Gastrocnemius medialis (tissue), 4 donors: ENCODE measurements at regions not wholly inside any gene's neighbourhood (a gene's known extent, or its start where the extent isn't known, plus 50 kb on each side); places are given as distances from the start of the nearest gene placed in this dataset.
"Not testable (repeated sequence)": the region's sequence is repeated elsewhere in the genome, so short reads cannot be mapped to it uniquely, and the experiment has no call there.

ENCODE experiments used
- ATAC-seq, 2 donors: fragments of 150-250 bp; one replicate each; pipeline ENCODE4 v1.9.1; 2016
- DNase-seq, 2 donors: peaks; one replicate each; pipeline ENCODE4 v3.0.0-alpha.2; 2019
- H3K27ac ChIP-seq, 4 donors: fragments of 200-600 bp; sonication (generic); 1 replicate in 1 of 4; 2 replicates in 3 of 4; pipeline ENCODE4 v1.5.1; 2016 to 2018; ENCODE audit warnings: mild to moderate bottlenecking in 2 of 4, moderate library complexity in 1 of 4
- H3K27me3 ChIP-seq, 3 donors: fragments of 200-600 bp; sonication (generic) in 2 of 3; 1 replicate in 1 of 3; 2 replicates in 2 of 3; pipeline versions ENCODE4 v1.5.1 to v1.6.0; 2016 to 2019; ENCODE audit warnings: mild to moderate bottlenecking in 1 of 3, moderate library complexity in 1 of 3
- H3K36me3 ChIP-seq, 2 donors: fragments of 200-600 bp; sonication (generic) in 1 of 2; one replicate each; pipeline ENCODE4 v1.5.1; 2017 to 2018
- H3K4me1 ChIP-seq, 2 donors: fragments of 200-600 bp; sonication (generic) in 1 of 2; one replicate each; pipeline ENCODE4 v1.5.1; 2016 to 2017; ENCODE audit warnings: mild to moderate bottlenecking in 2 of 2
- H3K4me3 ChIP-seq, 4 donors: fragments of 200-600 bp; sonication (generic) in 3 of 4; 1 replicate in 1 of 4; 2 replicates in 3 of 4; pipeline ENCODE4 v1.5.1; 2016 to 2019; ENCODE audit warnings: mild to moderate bottlenecking in 2 of 4
- H3K9me3 ChIP-seq, 3 donors: fragments of 200-600 bp; sonication (generic) in 2 of 3; 1 replicate in 1 of 3; 2 replicates in 2 of 3; pipeline ENCODE4 v1.5.1; 2016 to 2019
- CTCF ChIP-seq, 5 experiments: fragments of 450-650 bp in 3 of 5; fragments of 200-600 bp in 2 of 5; sonication (generic) in 2 of 5; IDR thresholded peaks in 4 of 5; conservative IDR thresholded peaks in 1 of 5; 1 replicate in 4 of 5; 2 replicates in 1 of 5; pipeline ENCODE4 v1.5.1; 2016 to 2019; ENCODE audit warnings: antibody characterized with exemption in 5 of 5, mild to moderate bottlenecking in 3 of 5, moderate library complexity in 3 of 5
- POLR2A ChIP-seq, 2 donors: fragments of 450-650 bp; IDR thresholded peaks; one replicate each; pipeline ENCODE4 v1.6.1; 2017; ENCODE audit warnings: antibody characterized with exemption in 2 of 2, mild to moderate bottlenecking in 2 of 2, moderate library complexity in 2 of 2
- in situ Hi-C, 4 donors: fragments of 200-750 bp; cut with MboI; loops; one replicate each; pipeline versions ENCODE4 v1.15.0 to v1.8.0; 2017; ENCODE audit warnings: low sequenced_read_pairs in 4 of 4
- intact Hi-C: fragments of 100-400 bp; cut with DNase I; formaldehyde crosslinking; loops from one replicate; pipeline ENCODE4 v1.15.1; 2023; ENCODE audit warnings: low total_unique reads

GRCh38 chr18:59848002-59848401, 51.8 kb upstream of the PMAIP1 start:
- intact Hi-C loops (no loop called here), in situ Hi-C loops (no loop called here)
- no peak for DNase-seq
- H3K9me3 ChIP-seq = no peaks in the 10 kb centered on the region
- no peaks in the 10 kb centered on the region for H3K27me3 ChIP-seq
- no peaks in the 10 kb centered on the region for H3K4me1 ChIP-seq
- no peaks in the 10 kb centered on the region for H3K36me3 ChIP-seq
- no peak overlapping the region for H3K4me3 ChIP-seq
- TF ChIP-seq CTCF (IDR thresholded peaks at IDR 0.05 in 4 of 5, conservative IDR thresholded peaks at IDR 0.05 in 1 of 5) (no peak), POLR2A (IDR thresholded peaks at IDR 0.05) (no peak)
- no peak for ATAC-seq
- H3K27ac ChIP-seq = no peak overlapping the region

GRCh38 chr18:59847491-59847846, 52.3 kb upstream of the PMAIP1 start:
- H3K4me1 ChIP-seq, DNase-seq, H3K27ac ChIP-seq, H3K36me3 ChIP-seq, ATAC-seq, intact Hi-C loops, in situ Hi-C loops, H3K27me3 ChIP-seq, H3K9me3 ChIP-seq, H3K4me3 ChIP-seq: not testable (repeated sequence)

GRCh38 chr18:59846814-59847490, 52.8 kb upstream of the PMAIP1 start:
- TF ChIP-seq POLR2A (IDR thresholded peaks at IDR 0.05) = no peak
- TF ChIP-seq CTCF (IDR thresholded peaks at IDR 0.05 in 4 of 5, conservative IDR thresholded peaks at IDR 0.05 in 1 of 5) = no peak
- no peaks in the 10 kb centered on the region for H3K27me3 ChIP-seq
- H3K4me3 ChIP-seq = no peak overlapping the region
- H3K9me3 ChIP-seq = no peaks in the 10 kb centered on the region
- H3K27ac ChIP-seq = no peak overlapping the region
- H3K36me3 ChIP-seq = no peaks in the 10 kb centered on the region
- intact Hi-C loops = no loop called here
- DNase-seq = no peak
- no peak for ATAC-seq
- in situ Hi-C loops = no loop called here
- no peaks in the 10 kb centered on the region for H3K4me1 ChIP-seq

- no peaks in the 10 kb centered on the region for H3K36me3 ChIP-seq
- intact Hi-C loops (no loop called here), in situ Hi-C loops (no loop called here)
- H3K4me3 ChIP-seq = no peak overlapping the region
- no peak for DNase-seq
- no peak for ATAC-seq
- H3K27ac ChIP-seq = no peak overlapping the region
- TF ChIP-seq CTCF (IDR thresholded peaks at IDR 0.05 in 4 of 5, conservative IDR thresholded peaks at IDR 0.05 in 1 of 5) (no peak), POLR2A (IDR thresholded peaks at IDR 0.05) (no peak)
- no peaks in the 10 kb centered on the region for H3K4me1 ChIP-seq
- no peaks in the 10 kb centered on the region for H3K27me3 ChIP-seq
- H3K9me3 ChIP-seq = no peaks in the 10 kb centered on the region
These were observed 56.8 kb upstream of the PMAIP1 start for GRCh38 chr18:59842947-59843346.

GRCh38 chr18:59839931-59840685, 59.7 kb upstream of the PMAIP1 start:
- H3K4me1 ChIP-seq = no peaks in the 10 kb centered on the region
- in situ Hi-C loops = no loop called here
- intact Hi-C loops = no loop called here
- H3K27me3 ChIP-seq = no peaks in the 10 kb centered on the region
- DNase-seq (no peak), ATAC-seq (no peak)
- no peaks in the 10 kb centered on the region for H3K36me3 ChIP-seq
- no peaks in the 10 kb centered on the region for H3K9me3 ChIP-seq
- TF ChIP-seq CTCF (IDR thresholded peaks at IDR 0.05 in 4 of 5, conservative IDR thresholded peaks at IDR 0.05 in 1 of 5) (no peak), POLR2A (IDR thresholded peaks at IDR 0.05) (no peak)
- H3K4me3 ChIP-seq = no peak overlapping the region
- no peak overlapping the region for H3K27ac ChIP-seq
